SK-N-SH (cell line): ENCODE measurements at regions not wholly inside any gene's neighbourhood (a gene's known extent, or its start where the extent isn't known, plus 50 kb on each side); places are given as distances from the start of the nearest gene placed in this dataset.

Experiments
- CTCF ChIA-PET: fragments of 300-600, 350-600 bp; formaldehyde crosslinking; extraction: SDS; loops from one replicate; lab custom pipeline; 2021; lab: Yijun Ruan, JAX
- POLR2A ChIA-PET: fragments of 350-600 bp; sonication (Branson Sonifier 250); formaldehyde crosslinking; extraction: SDS; loops from one replicate; lab custom pipeline; 2020; ENCODE audit warnings: antibody characterized with exemption, inconsistent platforms; lab: Yijun Ruan, JAX
- DNase-seq: peaks from one replicate; pipeline ENCODE4 v3.0.0; 2012
- H2AFZ ChIP-seq: fragments of 200-600 bp; sonication (generic); 2 replicates; pipeline ENCODE4 v1.8.1; 2016; ENCODE audit warnings: antibody characterized with exemption, mild to moderate bottlenecking, low read depth
- H3F3A ChIP-seq: fragments of 200-600 bp; sonication (generic); replicated peaks from 2 replicates; pipeline ENCODE3; 2016; ENCODE audit warnings: antibody characterized with exemption, mild to moderate bottlenecking; ENCODE audit not compliant: insufficient read depth
- H3K27ac ChIP-seq, 2 experiments: fragments of 200-500 bp in 1 of 2; fragments of 200-600 bp in 1 of 2; sonication (Bioruptor generic) in 1 of 2; sonication (generic), shearing (Covaris generic) in 1 of 2; 2 replicates each; pipeline versions ENCODE4 v1.5.1 to v1.6.1; 2014 to 2016; ENCODE audit warnings: low read depth in 2 of 2, inconsistent platforms in 1 of 2, low read length in 1 of 2, mild to moderate bottlenecking in 1 of 2, mixed read lengths in 1 of 2
- H3K27me3 ChIP-seq: fragments of 200-600 bp; sonication (generic), shearing (Covaris generic); 2 replicates; pipeline ENCODE4 v1.6.1; 2016; ENCODE audit warnings: mixed run types; ENCODE audit not compliant: insufficient read depth
- H3K36me3 ChIP-seq, 2 experiments: fragments of 200-500 bp in 1 of 2; fragments of 200-600 bp in 1 of 2; sonication (Bioruptor generic) in 1 of 2; sonication (generic) in 1 of 2; replicated peaks in 1 of 2; 2 replicates each; pipeline versions ENCODE3 to v1.5.1; 2014 to 2016; ENCODE audit warnings: low read length in 1 of 2, mild to moderate bottlenecking in 1 of 2; ENCODE audit not compliant: insufficient read depth in 2 of 2, control insufficient read depth in 1 of 2
- H3K4me1 ChIP-seq, 2 experiments: fragments of 200-500 bp in 1 of 2; fragments of 200-600 bp in 1 of 2; sonication (Bioruptor generic) in 1 of 2; sonication (generic), shearing (Covaris generic) in 1 of 2; 2 replicates each; pipeline versions ENCODE4 v1.5.1 to v1.6.1; 2014 to 2016; ENCODE audit warnings: low read depth in 1 of 2, low read length in 1 of 2, mixed run types in 1 of 2; ENCODE audit not compliant: insufficient read depth in 2 of 2, control insufficient read depth in 1 of 2
- H3K4me2 ChIP-seq: fragments of 200-600 bp; sonication (generic), shearing (Covaris generic); 2 replicates; pipeline ENCODE4 v1.6.1; 2017; ENCODE audit warnings: mixed run types
- H3K4me3 ChIP-seq, 2 experiments: fragments of 200-500 bp in 1 of 2; fragments of 200-600 bp in 1 of 2; sonication (Bioruptor generic) in 1 of 2; sonication (generic), shearing (Covaris generic) in 1 of 2; 2 replicates each; pipeline versions ENCODE4 v1.5.1 to v1.8.1; 2014 to 2016; ENCODE audit warnings: low read depth in 2 of 2, inconsistent platforms in 1 of 2, low read length in 1 of 2, mild to moderate bottlenecking in 1 of 2, mixed read lengths in 1 of 2, moderate library complexity in 1 of 2
- H3K79me2 ChIP-seq: fragments of 200-600 bp; sonication (generic); 2 replicates; pipeline ENCODE4 v1.8.1; 2017; ENCODE audit warnings: mild to moderate bottlenecking; ENCODE audit not compliant: insufficient read depth
- H3K9ac ChIP-seq: fragments of 200-600 bp; sonication (generic); 2 replicates; pipeline ENCODE4 v1.6.1; 2017; ENCODE audit warnings: mixed run types
- H3K9me2 ChIP-seq: fragments of 200-600 bp; sonication (generic); 2 replicates; pipeline ENCODE4 v1.6.1; 2017; ENCODE audit warnings: mixed run types
- H3K9me3 ChIP-seq: fragments of 200-600 bp; sonication (generic); 2 replicates; pipeline ENCODE4 v1.6.1; 2017; ENCODE audit warnings: mixed run types, mild to moderate bottlenecking, moderate library complexity
- H4K20me1 ChIP-seq: fragments of 200-600 bp; sonication (generic); 2 replicates; pipeline ENCODE4 v1.6.1; 2017; ENCODE audit warnings: mild to moderate bottlenecking, mixed run types; ENCODE audit not compliant: insufficient read depth
- CHD2 ChIP-seq: fragments of 150-350 bp; IDR thresholded peaks from 2 replicates; pipeline ENCODE4 v1.6.1; 2018; ENCODE audit warnings: low read length; ENCODE audit not compliant: partially characterized antibody
- EP300 ChIP-seq, 2 experiments: IDR thresholded peaks; 2 replicates each; pipeline versions ENCODE4 v1.4.0 to v1.6.1; 2012; ENCODE audit warnings: borderline replicate concordance in 1 of 2, low read depth in 1 of 2, low read length in 1 of 2
- FOSL2 ChIP-seq: IDR thresholded peaks from 2 replicates; pipeline ENCODE4 v1.4.0; 2012; ENCODE audit warnings: low read depth, mild to moderate bottlenecking, moderate library complexity, borderline replicate concordance
- GABPA ChIP-seq: IDR thresholded peaks from 2 replicates; pipeline ENCODE4 v1.4.0; 2012; ENCODE audit warnings: low read depth, mild to moderate bottlenecking
- GATA2 ChIP-seq: sonication (generic); formaldehyde crosslinking; IDR thresholded peaks from 2 replicates; pipeline ENCODE4 v1.5.0; 2020; ENCODE audit warnings: mild to moderate bottlenecking, missing genetic modification reagents
- JUND ChIP-seq: IDR thresholded peaks from 2 replicates; pipeline ENCODE4 v1.4.0; 2012
- MAX ChIP-seq: IDR thresholded peaks from 2 replicates; pipeline ENCODE4 v1.4.0; 2012; ENCODE audit warnings: low read depth
- MEF2A ChIP-seq: IDR thresholded peaks from 2 replicates; pipeline ENCODE4 v1.4.0; 2012; ENCODE audit warnings: low read depth, borderline replicate concordance
- NFIC ChIP-seq: IDR thresholded peaks from 2 replicates; pipeline ENCODE4 v1.4.0; 2012; ENCODE audit warnings: borderline replicate concordance
- NRF1 ChIP-seq: IDR thresholded peaks from 2 replicates; pipeline ENCODE4 v1.6.1; 2012; ENCODE audit warnings: low read depth, mild to moderate bottlenecking, low read length
- RCOR1 ChIP-seq: fragments of 150-350 bp; IDR thresholded peaks from 2 replicates; pipeline ENCODE4 v1.6.1; 2017; ENCODE audit warnings: antibody characterized with exemption, low read length
- REST ChIP-seq: IDR thresholded peaks from 2 replicates; pipeline ENCODE4 v1.6.1; 2012; ENCODE audit warnings: mild to moderate bottlenecking, low read depth, low read length, moderate library complexity
- RFX5 ChIP-seq: IDR thresholded peaks from 2 replicates; pipeline ENCODE4 v1.6.1; 2012; ENCODE audit warnings: mild to moderate bottlenecking, improper control_type of control experiment, low read length
- RXRA ChIP-seq: IDR thresholded peaks from 2 replicates; pipeline ENCODE4 v1.4.0; 2012; ENCODE audit warnings: low read depth, mild to moderate bottlenecking, borderline replicate concordance
- SIN3A ChIP-seq: IDR thresholded peaks from 2 replicates; pipeline ENCODE4 v1.6.1; 2012; ENCODE audit warnings: low read depth, mild to moderate bottlenecking, low read length, moderate library complexity, borderline replicate concordance
- TEAD4 ChIP-seq: IDR thresholded peaks from 2 replicates; pipeline ENCODE4 v1.4.0; 2012; ENCODE audit warnings: mild to moderate bottlenecking, borderline replicate concordance; ENCODE audit not compliant: insufficient read depth
- WGBS: methylation state at CpG from one replicate; pipeline ENCODE4 v1.1.6; 2017; ENCODE audit warnings: low lambda C conversion rate; 5-methylcytosine and 5-hydroxymethylcytosine counted together
- TF ChIP-seq, protein P1 (sequence below): IDR thresholded peaks from 2 replicates; pipeline ENCODE4 v1.4.0; 2012; ENCODE audit warnings: low read depth, borderline replicate concordance
- TF ChIP-seq, protein P2 (sequence below): IDR thresholded peaks from 2 replicates; pipeline ENCODE4 v1.4.0; 2012; ENCODE audit warnings: low read depth, borderline replicate concordance
- TF ChIP-seq, protein P3 (sequence below): fragments of 150-350 bp; IDR thresholded peaks from 2 replicates; pipeline ENCODE4 v1.6.1; 2016; ENCODE audit warnings: mild to moderate bottlenecking, low read depth, low read length

DNA sequence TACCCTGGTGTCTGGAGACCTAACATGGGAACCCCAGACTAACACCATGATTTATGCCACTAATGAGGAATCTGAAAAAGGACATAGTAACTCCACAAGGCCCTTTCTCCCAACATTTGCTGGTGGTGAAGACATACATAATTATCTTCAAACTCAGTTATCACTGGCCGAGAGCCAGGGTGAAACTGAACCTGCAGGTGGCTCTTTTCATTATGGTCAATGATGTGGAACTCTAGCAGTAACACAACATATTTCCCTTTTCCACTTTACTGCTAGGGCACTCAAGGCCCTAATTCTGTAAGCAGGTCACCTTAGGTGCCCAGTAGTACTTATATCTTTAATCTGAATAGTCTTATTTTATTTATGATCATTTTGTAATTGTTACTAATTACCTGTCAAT is 326.4 kb upstream of the SATB1 start:
- WGBS: 38% methylated on average over 1 of the region's 1 CpG
- Histone ChIP-seq H3K9me2 (no peaks in the 10 kb centered on the region), H3K9me3 (no peaks in the 10 kb centered on the region), H3K9ac (no peak overlapping the region), H2AFZ (no peak overlapping the region), H3K36me3 (no peaks in the 10 kb centered on the region), H3K27me3 (no peaks in the 10 kb centered on the region), H3K27ac (no peak overlapping the region), H3F3A (no peaks in the 10 kb centered on the region), H4K20me1 (no peaks in the 10 kb centered on the region), H3K4me2 (no peak overlapping the region), H3K4me1 (no peaks in the 10 kb centered on the region; a peak in 1 of 4 replicates), H3K4me3 (no peak overlapping the region), H3K79me2 (no peaks in the 10 kb centered on the region)
- no peak for TF ChIP-seq RXRA
- TF ChIP-seq RFX5: no peak
- no peak for TF ChIP-seq TEAD4
- TF ChIP-seq, protein P1, sequence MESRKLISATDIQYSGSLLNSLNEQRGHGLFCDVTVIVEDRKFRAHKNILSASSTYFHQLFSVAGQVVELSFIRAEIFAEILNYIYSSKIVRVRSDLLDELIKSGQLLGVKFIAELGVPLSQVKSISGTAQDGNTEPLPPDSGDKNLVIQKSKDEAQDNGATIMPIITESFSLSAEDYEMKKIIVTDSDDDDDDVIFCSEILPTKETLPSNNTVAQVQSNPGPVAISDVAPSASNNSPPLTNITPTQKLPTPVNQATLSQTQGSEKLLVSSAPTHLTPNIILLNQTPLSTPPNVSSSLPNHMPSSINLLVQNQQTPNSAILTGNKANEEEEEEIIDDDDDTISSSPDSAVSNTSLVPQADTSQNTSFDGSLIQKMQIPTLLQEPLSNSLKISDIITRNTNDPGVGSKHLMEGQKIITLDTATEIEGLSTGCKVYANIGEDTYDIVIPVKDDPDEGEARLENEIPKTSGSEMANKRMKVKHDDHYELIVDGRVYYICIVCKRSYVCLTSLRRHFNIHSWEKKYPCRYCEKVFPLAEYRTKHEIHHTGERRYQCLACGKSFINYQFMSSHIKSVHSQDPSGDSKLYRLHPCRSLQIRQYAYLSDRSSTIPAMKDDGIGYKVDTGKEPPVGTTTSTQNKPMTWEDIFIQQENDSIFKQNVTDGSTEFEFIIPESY: no peak
- TF ChIP-seq MAX: no peak
- no peak for TF ChIP-seq REST
- TF ChIP-seq, protein P2, sequence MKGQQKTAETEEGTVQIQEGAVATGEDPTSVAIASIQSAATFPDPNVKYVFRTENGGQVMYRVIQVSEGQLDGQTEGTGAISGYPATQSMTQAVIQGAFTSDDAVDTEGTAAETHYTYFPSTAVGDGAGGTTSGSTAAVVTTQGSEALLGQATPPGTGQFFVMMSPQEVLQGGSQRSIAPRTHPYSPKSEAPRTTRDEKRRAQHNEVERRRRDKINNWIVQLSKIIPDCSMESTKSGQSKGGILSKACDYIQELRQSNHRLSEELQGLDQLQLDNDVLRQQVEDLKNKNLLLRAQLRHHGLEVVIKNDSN: no peak
- no peak for TF ChIP-seq GABPA
- TF ChIP-seq SIN3A: no peak
- no peak for TF ChIP-seq GATA2 (CRISPR knock-in tag)
- TF ChIP-seq, protein P3, sequence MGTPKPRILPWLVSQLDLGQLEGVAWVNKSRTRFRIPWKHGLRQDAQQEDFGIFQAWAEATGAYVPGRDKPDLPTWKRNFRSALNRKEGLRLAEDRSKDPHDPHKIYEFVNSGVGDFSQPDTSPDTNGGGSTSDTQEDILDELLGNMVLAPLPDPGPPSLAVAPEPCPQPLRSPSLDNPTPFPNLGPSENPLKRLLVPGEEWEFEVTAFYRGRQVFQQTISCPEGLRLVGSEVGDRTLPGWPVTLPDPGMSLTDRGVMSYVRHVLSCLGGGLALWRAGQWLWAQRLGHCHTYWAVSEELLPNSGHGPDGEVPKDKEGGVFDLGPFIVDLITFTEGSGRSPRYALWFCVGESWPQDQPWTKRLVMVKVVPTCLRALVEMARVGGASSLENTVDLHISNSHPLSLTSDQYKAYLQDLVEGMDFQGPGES: no peak
- no peak for TF ChIP-seq FOSL2
- no peak for TF ChIP-seq EP300 (IDR thresholded peaks at IDR 0.05; ENCODE audit: borderline replicate concordance in 1 of 2, low read depth in 1 of 2, low read length in 1 of 2)
- no peak for TF ChIP-seq NRF1
- no peak for TF ChIP-seq NFIC
- TF ChIP-seq CHD2: no peak
- TF ChIP-seq RCOR1: no peak
- TF ChIP-seq MEF2A: no peak
- TF ChIP-seq JUND: no peak
- POLR2A ChIA-PET: no interaction called here
- CTCF ChIA-PET: no interaction called here
- DNase-seq: no peak
